ENCODE measurements at regions not wholly inside any gene's neighbourhood (a gene's known extent, or its start where the extent isn't known, plus 50 kb on each side); places are given as distances from the start of the nearest gene placed in this dataset.

DNA sequence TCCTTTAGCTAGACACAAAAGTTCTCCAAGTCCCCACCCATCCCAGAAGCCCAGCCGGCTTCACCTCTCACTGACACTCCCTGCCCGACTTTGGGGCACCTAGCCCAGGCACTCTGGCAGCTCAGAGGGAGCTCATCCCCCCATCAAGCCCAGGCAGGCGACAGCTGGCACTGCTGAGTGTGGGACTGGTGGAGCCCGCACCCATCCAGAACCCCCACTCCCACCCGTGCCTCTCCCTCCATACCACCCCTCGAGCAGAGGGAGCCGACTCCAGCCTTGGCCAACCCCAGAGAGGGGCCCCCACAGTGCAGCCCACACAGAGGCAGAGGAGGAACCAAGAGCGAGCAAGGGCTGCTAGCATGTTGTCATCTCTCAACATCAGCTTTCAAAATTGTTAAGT lies 658.6 kb downstream of the AMY1C start:
- H2AK5ac ChIP-seq (ENCODE audit: insufficient read length, low read length), result no peak overlapping the region
- H3K27me3 Mint-ChIP-seq (ENCODE audit: low read depth), result no peaks in the 10 kb centered on the region
- TF ChIP-seq, protein P1, sequence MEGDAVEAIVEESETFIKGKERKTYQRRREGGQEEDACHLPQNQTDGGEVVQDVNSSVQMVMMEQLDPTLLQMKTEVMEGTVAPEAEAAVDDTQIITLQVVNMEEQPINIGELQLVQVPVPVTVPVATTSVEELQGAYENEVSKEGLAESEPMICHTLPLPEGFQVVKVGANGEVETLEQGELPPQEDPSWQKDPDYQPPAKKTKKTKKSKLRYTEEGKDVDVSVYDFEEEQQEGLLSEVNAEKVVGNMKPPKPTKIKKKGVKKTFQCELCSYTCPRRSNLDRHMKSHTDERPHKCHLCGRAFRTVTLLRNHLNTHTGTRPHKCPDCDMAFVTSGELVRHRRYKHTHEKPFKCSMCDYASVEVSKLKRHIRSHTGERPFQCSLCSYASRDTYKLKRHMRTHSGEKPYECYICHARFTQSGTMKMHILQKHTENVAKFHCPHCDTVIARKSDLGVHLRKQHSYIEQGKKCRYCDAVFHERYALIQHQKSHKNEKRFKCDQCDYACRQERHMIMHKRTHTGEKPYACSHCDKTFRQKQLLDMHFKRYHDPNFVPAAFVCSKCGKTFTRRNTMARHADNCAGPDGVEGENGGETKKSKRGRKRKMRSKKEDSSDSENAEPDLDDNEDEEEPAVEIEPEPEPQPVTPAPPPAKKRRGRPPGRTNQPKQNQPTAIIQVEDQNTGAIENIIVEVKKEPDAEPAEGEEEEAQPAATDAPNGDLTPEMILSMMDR (conservative IDR thresholded peaks at IDR 0.05), result no peak
- H2BK5ac ChIP-seq (ENCODE audit: insufficient read length, low read length), result no peak overlapping the region
- no peak overlapping the region for H3K4ac ChIP-seq (ENCODE audit: low read depth, low read length)
- no peak overlapping the region for H4K91ac ChIP-seq (ENCODE audit: insufficient read length, low read depth, low read length)
- H3K9ac ChIP-seq (ENCODE audit: extremely low read depth, insufficient read length, low read length), result no peak overlapping the region
- H3K18ac ChIP-seq (ENCODE audit: insufficient read length, low read depth, low read length), result no peak overlapping the region
- H3T11ph ChIP-seq (ENCODE audit: low read length), result no peak overlapping the region
- H4K8ac ChIP-seq (replicated peaks; ENCODE audit: insufficient read length, low read depth, low read length), result no peak overlapping the region
- H3K14ac ChIP-seq (ENCODE audit: insufficient read depth, low read length), result no peak overlapping the region
- no peaks in the 10 kb centered on the region; a peak in 1 of 7 replicates for H3K36me3 Mint-ChIP-seq (ENCODE audit: insufficient read depth in 1 of 3, low read depth in 3 of 3)
- no peaks in the 10 kb centered on the region for H3K4me1 ChIP-seq (ENCODE audit: insufficient read depth, low read length)
- no peak overlapping the region for H2BK15ac ChIP-seq (ENCODE audit: low read depth, low read length)
- no peak overlapping the region for H3K56ac ChIP-seq (ENCODE audit: insufficient read length, low read depth, low read length)
- WGBS (ENCODE audit: extremely low coverage, insufficient read length, low lambda C conversion rate), result no CpG with 5 or more reads among the region's 8 CpGs
- no peak overlapping the region for H4K5ac ChIP-seq (ENCODE audit: insufficient read length, low read depth, low read length)
- H3K79me2 ChIP-seq (ENCODE audit: insufficient read depth, low read length), result no peaks in the 10 kb centered on the region
- H3K23me2 ChIP-seq (ENCODE audit: insufficient read length, low read depth, low read length, poor library complexity, severe bottlenecking), result no peaks in the 10 kb centered on the region
- H2BK120ac ChIP-seq (ENCODE audit: low read depth, low read length, poor library complexity, severe bottlenecking), result no peak overlapping the region
- no peak overlapping the region for H3K27ac ChIP-seq (ENCODE audit: insufficient read length, low read depth, low read length)
- no peak overlapping the region for H2BK12ac ChIP-seq (ENCODE audit: insufficient read length, low read depth, low read length)
- peaks cover 2 to 27% of the 10 kb centered on the region in 2 experiments; a peak in 2 of 5 replicates for H3K9me3 Mint-ChIP-seq
- no peak overlapping the region for H3K4me2 ChIP-seq (ENCODE audit: insufficient read depth, insufficient read length, low read length)
- DNase-seq, result no peak
- H3K23ac ChIP-seq (ENCODE audit: insufficient read length, low read depth, low read length), result no peak overlapping the region
- H3K9me3 ChIP-seq (ENCODE audit: control insufficient read depth, low read depth, low read length), result no peaks in the 10 kb centered on the region
- H3K79me1 ChIP-seq (ENCODE audit: insufficient read depth, low read depth, low read length, poor library complexity, severe bottlenecking), result no peaks in the 10 kb centered on the region
- H3K27ac Mint-ChIP-seq, result no peak overlapping the region
- no peaks in the 10 kb centered on the region for H3K27me3 ChIP-seq (ENCODE audit: insufficient read depth, low read length)
- H3K4me1 Mint-ChIP-seq, result no peaks in the 10 kb centered on the region
- H2AFZ ChIP-seq (ENCODE audit: low read length), result no peak overlapping the region
- no peak overlapping the region for H3K4me3 Mint-ChIP-seq
- H4K20me1 ChIP-seq (ENCODE audit: control insufficient read depth, insufficient read depth, insufficient read length), result no peaks in the 10 kb centered on the region
- H2BK20ac ChIP-seq (ENCODE audit: low read depth, low read length, poor library complexity, severe bottlenecking), result no peak overlapping the region

Data from H9 (cell line).